Stimulated activated CD4-positive, alpha-beta T cell treated with anti-CD3 and anti-CD28 coated beads, TNF-alpha, amount 100 ng/mL, for 48 hours (primary cell): ENCODE measurements at regions not wholly inside any gene's neighbourhood (a gene's known extent, or its start where the extent isn't known, plus 50 kb on each side); places are given as distances from the start of the nearest gene placed in this dataset.

Experiments used
- DNase-seq, 3 donors: peaks; one replicate each; pipeline ENCODE4 v3.0.0-alpha.2; 2020; ENCODE audit warnings: low read depth in 3 of 3

DNA sequence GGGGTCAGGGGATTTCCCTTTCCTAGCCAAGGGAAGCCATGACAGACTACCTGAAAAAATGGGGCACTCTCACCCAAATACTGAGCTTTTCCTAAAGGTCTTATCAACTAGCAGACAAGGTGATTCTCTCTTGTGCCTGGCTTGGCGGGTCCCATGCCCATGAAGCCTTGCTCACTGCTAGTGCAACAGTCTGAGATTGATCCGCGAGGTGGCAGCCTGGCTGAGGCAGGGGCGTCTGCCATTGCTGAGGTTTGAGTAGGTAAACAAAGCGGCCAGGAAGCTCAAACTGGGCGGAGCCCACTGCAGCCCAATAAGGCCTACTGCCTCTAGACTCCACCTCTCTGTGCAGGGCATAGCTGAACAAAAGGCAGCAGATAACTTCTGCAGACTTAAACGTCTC, 152.6 kb upstream of the PMFBP1 start:
- no peak for DNase-seq

DNA sequence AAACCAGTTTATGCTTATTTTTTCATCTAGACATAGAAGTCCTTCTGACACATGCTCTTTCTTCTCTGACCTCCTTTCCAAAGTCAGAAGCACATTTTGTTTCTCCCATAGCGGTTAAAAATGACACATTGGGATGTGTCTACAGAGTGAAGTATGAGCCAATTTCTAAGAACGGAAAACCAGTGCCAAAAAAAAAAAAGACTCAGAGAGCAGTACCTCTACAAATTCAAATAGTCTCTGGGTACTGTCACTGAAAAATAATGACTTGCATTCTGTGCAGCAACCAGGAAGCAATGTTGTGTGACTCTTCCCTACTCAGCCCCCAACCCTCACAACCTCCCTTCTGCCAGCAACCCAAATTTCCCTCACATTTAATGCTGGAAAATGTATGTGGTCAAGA, 145.5 kb upstream of the PMFBP1 start:
- no peak for DNase-seq

DNA sequence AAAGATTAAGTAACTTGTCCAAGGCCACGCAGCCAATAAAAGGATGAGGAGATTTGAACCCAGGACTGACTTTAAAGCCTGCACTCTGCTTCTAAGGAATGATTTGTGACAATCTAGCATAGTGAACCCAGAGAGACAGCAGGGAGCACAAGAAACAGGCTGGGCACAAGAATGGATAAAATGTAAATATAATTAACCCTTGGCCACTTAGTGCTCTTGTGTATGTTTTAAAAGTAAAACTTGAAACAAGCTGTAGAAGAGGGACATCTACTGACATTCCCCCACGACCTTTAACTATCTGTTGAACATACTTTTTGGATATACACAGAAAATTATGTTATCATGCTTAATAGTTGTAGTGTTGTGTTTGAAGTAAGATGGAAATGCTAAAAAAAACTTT, 141.9 kb upstream of the PMFBP1 start:
- DNase-seq: no peak

DNA sequence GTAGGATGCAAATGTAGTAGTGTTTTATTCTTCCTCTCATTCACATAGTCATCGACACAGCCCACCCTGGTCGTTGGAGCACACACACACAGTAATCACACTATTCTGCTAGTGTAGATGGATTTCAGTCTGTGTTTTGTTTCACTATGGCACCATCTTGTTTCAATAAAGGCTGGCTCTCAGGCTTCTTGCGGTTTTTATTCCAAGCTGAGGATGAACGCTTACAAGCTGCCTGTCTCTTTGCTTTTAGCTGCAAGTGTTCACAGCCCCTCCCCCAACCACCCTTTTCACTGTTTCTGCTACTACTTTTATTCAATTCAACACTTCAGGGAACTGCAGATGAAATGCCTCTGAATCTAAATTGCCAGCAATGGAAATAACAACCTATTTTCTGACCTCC, 140.9 kb upstream of the PMFBP1 start:
- DNase-seq: no peak

DNA sequence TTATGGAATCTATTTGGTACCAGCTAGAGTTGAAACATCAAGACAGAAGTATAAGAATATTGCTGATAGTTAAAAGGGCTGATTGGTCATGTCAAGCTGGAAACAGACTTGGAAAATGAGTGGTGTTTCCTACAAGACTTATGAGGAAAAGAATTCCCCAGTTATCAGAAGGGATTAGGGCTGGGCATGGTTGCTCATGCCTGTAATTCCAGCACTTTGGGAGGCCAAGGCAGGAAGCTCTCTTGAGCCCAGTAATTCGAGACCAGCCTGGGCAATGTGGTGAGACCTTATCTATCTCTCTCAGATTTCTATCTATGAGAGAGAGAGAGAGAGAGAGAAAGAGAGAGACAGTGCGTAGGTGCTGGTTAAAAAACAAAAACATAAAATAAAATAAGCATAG, 139.5 kb upstream of the PMFBP1 start:
- no peak for DNase-seq

DNA sequence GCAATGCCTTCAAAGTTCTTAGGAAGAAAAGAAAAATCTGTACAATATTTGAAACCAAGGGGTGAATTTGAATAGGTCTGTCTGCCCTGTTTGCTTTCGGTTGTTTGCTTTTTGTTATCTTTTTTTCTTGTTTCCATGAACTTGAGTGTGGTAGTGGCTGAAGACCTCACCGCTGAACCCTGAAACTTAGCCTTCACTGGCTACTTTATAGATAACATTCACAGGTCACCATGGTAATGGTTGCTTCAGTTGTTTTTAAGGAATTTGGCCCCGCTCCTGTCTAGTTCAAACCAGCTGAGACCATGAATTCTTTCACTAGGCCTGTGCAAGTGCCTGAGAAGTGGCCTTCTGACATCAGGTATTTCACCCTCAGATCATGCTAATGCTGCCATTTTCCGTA, 137.0 kb upstream of the PMFBP1 start:
- DNase-seq: no peak

DNA sequence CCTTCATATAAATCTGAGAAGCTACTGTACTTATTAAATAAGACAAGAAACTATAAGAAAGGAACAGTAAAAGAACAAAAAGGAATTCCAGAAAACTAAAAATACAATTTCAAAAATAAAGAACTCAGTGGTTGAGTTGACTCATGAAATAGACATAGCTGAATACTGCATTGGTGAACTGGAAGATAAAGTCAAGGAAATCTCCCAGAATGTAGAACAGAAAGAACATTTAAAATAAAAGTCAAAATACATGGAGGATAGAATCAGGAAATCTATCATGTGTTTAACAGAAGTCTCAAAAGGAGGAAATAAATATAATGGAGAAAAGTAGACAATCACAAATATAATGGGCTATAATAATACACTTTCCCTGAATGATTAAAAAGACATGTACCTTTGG, 136.4 kb upstream of the PMFBP1 start:
- DNase-seq: no peak

DNA sequence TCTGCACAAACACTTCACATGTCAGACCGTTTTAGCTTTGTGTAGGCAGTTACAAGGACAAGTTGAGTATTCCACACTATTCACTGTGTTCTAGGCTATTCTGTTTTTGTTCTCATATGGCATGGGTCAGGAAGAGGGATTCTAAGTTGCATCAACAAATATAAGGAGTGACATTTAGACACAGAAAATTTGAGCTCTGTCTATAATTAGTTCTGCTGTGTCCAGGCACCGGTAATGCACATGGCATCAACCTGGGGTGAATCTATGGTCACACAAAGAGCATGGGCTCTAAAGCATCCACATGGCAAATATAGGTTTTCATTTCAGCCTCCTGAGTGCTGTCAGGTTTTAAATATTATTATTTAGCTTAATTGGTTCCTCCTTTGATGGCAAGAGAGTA, 130.4 kb upstream of the PMFBP1 start:
- no peak for DNase-seq

DNA sequence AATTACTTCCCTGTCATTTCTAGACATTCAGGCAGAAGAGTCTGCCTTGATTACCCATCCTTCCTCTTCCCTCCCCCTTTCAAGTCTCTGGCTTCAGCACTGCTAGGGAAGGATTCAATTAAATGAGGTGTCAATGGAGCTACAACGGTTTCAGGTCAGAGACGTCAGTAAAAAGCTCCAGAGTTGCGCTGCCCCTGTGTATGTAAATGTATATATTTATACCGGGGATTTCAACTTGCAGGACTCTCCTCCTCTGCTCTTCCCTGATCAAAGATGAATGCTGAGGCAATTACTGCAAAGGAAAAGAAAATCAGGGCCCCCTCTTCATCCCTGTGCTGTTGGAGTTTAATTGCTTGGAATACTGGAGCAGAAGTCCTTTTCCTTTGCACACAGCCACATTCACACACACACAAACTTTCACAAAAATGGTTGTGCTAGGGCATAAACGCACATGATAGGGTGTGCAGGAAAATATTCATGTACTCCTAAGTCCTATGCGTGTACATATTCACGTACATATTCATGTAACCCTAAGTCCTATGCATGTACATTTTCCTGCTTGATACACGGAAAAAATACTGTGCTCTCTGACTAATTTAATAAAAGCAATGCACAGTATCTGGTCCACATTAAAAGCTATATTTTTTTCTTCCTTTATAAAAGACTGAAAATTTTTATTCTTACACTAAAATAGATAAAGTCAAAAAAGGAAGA, 129.7 kb upstream of the PMFBP1 start:
- DNase-seq: no peak

DNA sequence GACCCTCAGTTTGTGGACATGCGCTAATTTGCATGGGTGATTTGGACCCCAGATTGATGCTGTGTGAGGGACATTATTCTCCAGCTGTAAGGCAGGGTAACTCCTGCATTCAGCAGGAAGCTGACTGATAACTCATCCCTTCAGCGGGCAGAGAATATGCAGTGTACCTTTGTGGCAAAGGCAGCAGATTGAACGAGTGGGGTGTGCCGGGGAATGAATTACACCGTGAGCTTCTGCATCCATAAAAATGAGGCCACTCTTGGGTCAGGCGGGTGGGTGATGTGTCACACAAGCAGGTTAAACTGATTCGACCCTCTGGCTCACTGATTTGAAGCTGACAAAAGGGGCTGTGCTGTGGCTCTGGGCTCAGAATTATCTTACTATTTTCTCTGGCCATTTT, 128.9 kb upstream of the PMFBP1 start:
- no peak for DNase-seq

DNA sequence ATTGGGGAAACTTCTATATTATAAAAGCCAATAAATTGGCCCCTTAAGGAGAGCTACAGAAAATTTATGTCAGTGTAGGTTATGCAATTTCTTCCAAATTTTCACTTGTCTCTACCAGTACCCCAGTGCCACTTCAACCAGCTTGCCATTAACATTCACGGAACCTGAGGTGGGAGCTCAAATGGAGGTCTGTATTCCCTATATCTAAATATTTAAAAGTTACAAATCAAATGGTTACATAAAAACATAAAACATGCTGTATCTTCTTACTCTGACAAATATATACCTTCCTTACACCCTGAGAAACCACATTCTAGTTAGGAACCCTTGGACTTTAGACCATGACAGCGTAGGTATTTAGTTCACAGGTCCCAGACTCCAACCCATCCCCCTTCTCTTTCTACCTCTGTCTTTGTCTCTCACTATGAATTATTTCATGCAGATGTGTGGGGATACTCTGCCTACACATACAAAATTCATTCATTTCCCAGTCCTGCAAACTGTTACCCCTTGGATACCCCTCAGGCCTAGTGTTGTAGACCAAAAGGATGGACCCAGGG, 127.8 kb upstream of the PMFBP1 start:
- DNase-seq: no peak

DNA sequence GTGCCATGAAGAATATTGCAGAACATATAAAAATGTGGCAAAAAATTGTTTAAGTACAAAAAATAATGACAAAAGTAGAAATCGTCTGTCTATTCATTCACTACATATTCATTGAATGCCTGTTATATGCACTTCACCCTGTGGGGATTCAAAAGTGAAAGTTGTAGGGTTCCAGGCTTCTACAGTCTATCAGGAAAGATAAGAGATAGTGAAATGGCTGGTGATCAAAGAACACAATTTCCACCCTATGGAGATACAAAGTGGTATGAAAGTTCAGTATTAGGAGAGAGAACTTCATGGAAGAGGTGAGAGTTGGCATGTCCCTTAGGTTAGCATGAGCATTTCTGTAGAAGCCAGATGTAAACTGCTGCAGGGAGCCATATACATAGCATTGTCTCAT, 127.0 kb upstream of the PMFBP1 start:
- DNase-seq: no peak

DNA sequence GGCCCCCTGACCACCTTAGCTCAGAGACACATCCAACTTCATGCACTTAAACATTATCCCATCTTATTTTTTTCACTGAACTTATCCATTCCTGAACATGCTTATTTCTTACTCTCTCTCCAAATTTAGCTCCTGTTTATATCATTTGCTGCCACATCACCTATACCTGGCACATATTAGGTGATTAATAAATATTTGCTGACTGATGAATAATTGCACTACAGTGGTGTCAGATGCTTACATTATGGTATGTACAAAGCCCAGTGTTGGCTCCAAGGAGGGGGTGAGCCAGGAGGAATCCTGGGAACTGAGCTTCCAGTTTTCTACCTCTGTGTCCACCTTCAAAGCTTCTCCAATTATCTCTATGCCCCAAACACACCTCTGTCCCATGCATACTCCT, 124.0 kb upstream of the PMFBP1 start:
- no peak for DNase-seq

DNA sequence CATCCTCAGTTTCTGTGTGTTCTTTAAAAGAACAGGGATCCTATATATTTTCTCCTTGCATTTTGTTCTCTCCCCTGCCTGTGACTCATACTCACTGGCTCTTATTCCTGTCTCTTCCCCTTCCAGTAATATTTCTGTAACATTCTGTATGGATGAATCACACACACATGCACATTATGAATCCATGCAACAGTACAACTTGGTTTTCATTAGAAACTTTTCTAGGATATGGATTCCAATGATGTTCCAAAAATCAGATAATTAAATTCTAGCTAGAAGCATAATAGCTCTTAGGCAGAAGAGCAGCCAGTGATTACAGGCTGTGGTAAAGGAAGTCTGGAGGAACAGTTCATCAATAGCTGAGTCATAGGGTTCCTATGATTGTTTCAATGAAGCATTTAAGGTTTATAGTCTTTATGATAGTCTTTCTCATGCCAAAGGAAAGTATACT, 119.6 kb upstream of the PMFBP1 start:
- no peak for DNase-seq

DNA sequence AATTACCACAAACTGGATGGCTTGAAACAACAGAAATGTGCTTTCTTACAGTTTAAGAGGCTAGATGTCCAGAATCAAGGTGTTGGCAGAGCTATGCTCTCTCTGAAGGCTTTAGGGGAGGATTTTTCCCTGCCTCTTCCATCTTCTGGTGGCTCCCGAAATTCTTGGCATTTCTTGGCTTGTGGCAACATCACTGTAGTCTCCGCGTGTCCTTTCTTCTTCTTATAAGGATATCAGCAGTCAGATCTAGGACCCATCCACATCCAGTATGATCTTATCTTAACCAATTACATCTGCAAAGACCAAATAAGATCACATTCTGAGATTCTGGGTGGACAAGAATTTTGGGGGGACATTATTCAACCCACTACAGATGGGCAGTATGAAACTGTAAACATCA, 119.2 kb upstream of the PMFBP1 start:
- DNase-seq: no peak

DNA sequence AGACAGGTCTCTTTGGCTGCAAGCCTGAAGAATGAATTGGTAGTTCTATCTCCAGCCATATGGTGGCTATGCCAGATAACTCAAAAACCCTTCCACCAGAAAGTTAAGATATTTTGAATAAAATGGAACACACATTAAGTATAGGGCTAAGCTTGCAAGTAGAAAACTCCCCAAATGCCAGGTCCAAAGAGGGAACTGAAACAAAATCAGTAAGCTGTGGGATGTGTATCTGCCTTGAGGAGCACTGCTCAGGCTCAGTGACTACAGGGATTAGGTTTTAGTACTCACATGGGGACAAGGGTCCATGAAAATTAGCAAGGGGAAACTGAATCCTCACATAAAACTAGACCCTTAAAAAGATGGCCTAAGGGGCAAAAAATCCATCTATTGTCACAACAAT, 115.7 kb upstream of the PMFBP1 start:
- no peak for DNase-seq

DNA sequence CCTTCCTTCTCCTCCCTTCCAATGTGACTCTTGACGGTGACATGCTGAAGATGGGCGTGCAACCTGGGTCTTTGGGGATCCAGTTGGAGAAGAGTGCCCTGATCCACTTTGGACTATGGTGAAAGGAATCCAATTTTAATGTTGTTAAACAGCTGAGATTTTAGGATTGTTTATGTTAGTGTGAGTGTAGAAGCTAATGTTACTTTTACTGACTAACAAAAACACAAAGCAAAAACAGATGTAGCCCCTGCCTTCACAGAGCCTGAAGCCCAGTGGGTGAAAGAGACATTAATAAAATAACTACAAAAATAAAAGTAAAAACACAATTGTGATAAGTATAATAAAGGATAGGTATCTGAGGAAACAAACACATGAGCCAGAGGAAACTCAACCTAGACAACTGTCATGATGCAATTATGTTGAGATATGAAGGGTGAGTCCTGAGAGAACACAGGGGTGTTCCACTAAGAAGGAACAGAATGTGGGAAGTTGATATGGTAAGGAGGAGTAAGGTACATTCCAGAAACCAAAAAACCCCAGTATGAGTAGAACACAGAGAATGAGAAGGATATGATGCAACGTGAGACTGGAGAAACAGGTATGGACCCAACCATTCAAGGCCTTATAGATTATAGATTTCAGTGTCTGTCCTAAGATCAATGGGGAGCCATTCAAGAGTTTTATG, 115.1 kb upstream of the PMFBP1 start:
- no peak for DNase-seq

DNA sequence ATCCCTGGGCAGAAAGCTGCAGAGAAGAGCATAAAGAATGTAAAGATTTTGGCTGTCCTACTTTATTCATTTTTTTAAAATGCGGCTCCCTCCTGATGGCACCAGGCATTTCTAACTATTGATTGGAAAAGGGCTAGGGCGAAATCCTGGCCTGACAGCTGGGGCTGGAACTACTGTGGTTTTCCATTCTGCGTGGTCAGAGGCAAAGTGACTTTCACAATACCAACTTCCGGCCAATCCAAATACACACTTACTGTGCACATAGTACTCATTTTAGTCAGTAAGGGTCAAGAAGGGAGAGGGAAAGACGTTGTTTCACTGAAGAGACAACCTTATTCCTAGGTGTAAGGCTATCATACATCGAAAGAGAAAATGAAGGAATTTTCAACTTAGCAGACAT, 113.8 kb upstream of the PMFBP1 start:
- DNase-seq: no peak

DNA sequence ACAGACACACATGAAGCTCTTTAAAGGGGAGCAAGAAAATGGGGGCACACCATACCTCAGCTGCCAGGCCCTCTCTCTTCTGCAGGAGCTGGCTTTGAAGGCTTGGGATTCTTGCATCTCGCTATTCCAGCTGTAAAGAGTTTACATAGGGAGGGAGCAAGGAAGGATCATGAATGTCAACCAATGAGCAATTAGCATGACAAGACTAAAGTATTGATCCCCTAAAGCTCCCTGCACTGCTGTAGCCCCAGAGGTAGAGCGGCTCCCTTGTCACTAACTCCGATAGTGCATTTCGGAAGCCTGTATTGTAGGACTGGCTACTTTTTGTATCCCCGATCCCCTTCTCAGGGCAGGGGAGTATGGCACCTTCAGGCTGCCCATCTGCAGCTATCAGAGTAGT, 113.4 kb upstream of the PMFBP1 start:
- DNase-seq: no peak

DNA sequence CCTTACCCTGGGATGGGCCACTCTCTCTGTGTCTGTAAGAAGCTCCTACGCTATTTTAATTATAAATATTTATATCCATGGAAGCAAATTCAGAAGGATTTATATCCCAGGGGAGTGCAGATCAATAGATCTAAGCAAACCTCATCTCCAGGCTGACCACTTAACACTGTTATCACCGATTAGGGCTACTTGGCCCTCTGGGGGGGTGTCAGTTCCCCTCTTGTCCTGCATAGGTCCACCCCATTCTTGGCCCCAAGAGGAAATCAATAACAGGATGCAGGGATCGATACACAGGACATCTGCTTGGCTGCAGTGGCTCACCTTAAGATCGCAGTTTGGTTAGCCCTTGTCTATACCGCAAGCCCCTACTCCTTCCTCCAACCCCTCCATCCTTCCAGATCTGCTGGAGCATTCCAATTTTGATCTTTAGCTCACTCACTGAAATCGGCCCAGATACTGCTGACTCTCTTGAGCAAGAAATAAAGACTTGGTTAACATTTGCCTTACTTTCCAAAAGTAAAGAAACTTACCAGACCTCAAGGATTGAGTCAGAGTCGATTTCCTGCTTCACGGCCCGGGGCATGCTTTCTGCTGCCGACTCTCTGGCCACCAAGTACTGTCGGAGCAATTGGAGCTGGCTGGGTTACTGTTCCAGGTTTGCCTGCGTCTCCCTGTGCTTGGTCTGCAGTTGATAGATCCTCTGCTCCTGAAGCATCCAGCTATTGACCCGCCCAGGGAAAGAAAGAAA, 112.3 kb upstream of the PMFBP1 start:
- no peak for DNase-seq

DNA sequence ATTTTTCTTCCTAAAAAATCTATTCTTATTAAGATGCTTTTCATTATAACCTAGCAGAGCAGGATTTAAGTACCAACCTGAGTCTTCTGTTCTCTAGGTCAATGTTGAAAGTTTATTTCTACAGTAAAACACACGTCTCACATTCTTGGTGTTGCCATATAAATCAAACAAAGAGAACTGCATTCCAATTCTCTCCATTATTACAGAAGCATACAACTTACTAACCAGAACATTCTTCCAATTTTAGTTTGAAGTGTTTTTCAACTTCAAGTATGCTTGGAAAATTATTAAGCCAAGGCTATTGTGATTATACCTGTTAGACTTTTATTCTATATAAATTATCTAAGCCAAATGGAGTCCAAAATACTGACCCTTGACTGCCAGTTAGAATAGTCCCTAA, 110.4 kb upstream of the PMFBP1 start:
- no peak for DNase-seq

DNA sequence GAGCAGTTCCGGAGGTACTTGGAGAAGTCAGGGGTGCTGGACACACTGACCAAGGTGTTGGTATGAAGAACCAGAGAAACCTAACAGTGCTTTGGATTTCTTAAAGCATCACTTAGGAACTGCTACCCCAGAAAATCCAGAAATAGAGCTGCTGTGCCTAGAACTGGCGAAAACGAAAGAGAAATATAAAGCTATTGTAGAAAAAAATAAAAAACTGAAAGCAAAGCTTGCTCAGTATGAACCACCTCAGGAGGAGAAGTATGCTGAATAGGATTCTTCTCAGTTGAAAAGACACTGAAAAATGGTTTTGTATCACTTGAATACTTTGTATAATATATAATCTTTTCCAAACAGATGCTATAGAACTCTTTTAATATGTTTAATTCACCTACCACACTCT, 106.3 kb upstream of the PMFBP1 start:
- DNase-seq: no peak

DNA sequence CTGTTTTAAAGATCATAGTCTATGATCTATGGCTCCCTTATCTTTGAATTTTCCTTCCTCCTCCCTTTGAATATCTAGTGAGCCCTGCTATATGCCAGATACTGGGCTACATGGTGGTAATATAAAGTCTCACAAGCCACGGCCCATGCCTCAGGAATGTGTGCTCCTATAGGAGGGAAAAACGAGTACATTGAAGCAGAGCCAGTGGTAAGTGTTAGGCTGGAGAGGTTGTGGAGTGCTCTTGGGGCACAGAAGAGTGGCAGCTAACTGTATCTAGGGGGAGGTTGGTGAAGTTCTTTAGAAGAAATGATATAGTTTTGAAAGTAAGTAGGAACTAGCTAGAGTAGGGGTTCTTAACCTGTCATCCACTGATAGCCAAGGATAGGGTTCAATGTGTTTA, 105.8 kb upstream of the PMFBP1 start:
- DNase-seq: no peak
